ENCODE measurements at regions not wholly inside any gene's neighbourhood (a gene's known extent, or its start where the extent isn't known, plus 50 kb on each side); places are given as distances from the start of the nearest gene placed in this dataset.

- no peaks in the 10 kb centered on the region for H3K4me1 ChIP-seq
- H3K27me3 ChIP-seq: no peaks in the 10 kb centered on the region
- H3K27ac ChIP-seq: no peak overlapping the region
- WGBS, 5 donors: 93 to 99% (median 97%) methylated on average over 2 of the region's 2 CpGs
- TF ChIP-seq POLR2A (IDR thresholded peaks at IDR 0.05): no peak
- no peak for TF ChIP-seq CTCF (IDR thresholded peaks at IDR 0.05)
- no peak for TF ChIP-seq POLR2AphosphoS5 (IDR thresholded peaks at IDR 0.05)
- no peak for TF ChIP-seq EP300 (IDR thresholded peaks at IDR 0.05)
- intact Hi-C loops (cut with DNase I; ENCODE audit: low total_unique reads): no loop called here
- H3K4me3 ChIP-seq: no peak overlapping the region
- no peaks in the 10 kb centered on the region for H3K36me3 ChIP-seq
- DNase-seq: no peak
- no peaks in the 10 kb centered on the region for H3K9me3 ChIP-seq
These were observed 479.1 kb downstream of the ZEB2 start for GRCh38 chr2:144040834-144041233.

GRCh38 chr2:144032566-144032965, 487.4 kb downstream of the ZEB2 start:
- no peak for DNase-seq
- Histone ChIP-seq H3K4me3 (no peak overlapping the region), H3K4me1 (no peaks in the 10 kb centered on the region), H3K36me3 (no peaks in the 10 kb centered on the region), H3K9me3 (no peaks in the 10 kb centered on the region), H3K27me3 (no peaks in the 10 kb centered on the region), H3K27ac (no peak overlapping the region)
- intact Hi-C loops (cut with DNase I; ENCODE audit: low total_unique reads): no loop called here
- TF ChIP-seq CTCF (IDR thresholded peaks at IDR 0.05): no peak
- TF ChIP-seq POLR2A (IDR thresholded peaks at IDR 0.05): no peak
- no peak for TF ChIP-seq POLR2AphosphoS5 (IDR thresholded peaks at IDR 0.05)
- TF ChIP-seq EP300 (IDR thresholded peaks at IDR 0.05): no peak

GRCh38 chr2:144030791-144031190, 489.1 kb downstream of the ZEB2 start:
- no peak for DNase-seq
- H3K9me3 ChIP-seq: no peaks in the 10 kb centered on the region
- no peaks in the 10 kb centered on the region for H3K27me3 ChIP-seq
- H3K4me3 ChIP-seq: no peak overlapping the region
- intact Hi-C loops (cut with DNase I; ENCODE audit: low total_unique reads): no loop called here
- H3K27ac ChIP-seq: no peak overlapping the region
- H3K36me3 ChIP-seq: no peaks in the 10 kb centered on the region
- 84 to 93% (median 89%) methylated on average over 5 of the region's 5 CpGs for WGBS, 5 donors
- H3K4me1 ChIP-seq: no peaks in the 10 kb centered on the region
- TF ChIP-seq POLR2AphosphoS5 (IDR thresholded peaks at IDR 0.05) (no peak), CTCF (IDR thresholded peaks at IDR 0.05) (no peak), EP300 (IDR thresholded peaks at IDR 0.05) (no peak)

GRCh38 chr2:144027593-144027992, 492.3 kb downstream of the ZEB2 start:
- WGBS, 5 donors: 64 to 76% (median 66%) methylated on average over 4 of the region's 4 CpGs
- TF ChIP-seq CTCF (IDR thresholded peaks at IDR 0.05): no peak
- no peak for TF ChIP-seq POLR2AphosphoS5 (IDR thresholded peaks at IDR 0.05)
- TF ChIP-seq EP300 (IDR thresholded peaks at IDR 0.05): no peak
- no peak for TF ChIP-seq POLR2A (IDR thresholded peaks at IDR 0.05)
- Histone ChIP-seq H3K9me3 (no peaks in the 10 kb centered on the region), H3K4me3 (no peak overlapping the region), H3K36me3 (no peaks in the 10 kb centered on the region), H3K27me3 (no peaks in the 10 kb centered on the region), H3K27ac (no peak overlapping the region), H3K4me1 (no peaks in the 10 kb centered on the region)
- intact Hi-C loops (cut with DNase I; ENCODE audit: low total_unique reads): no loop called here
- no peak for DNase-seq
